ENCODE measurements at regions not wholly inside any gene's neighbourhood (a gene's known extent, or its start where the extent isn't known, plus 50 kb on each side); places are given as distances from the start of the nearest gene placed in this dataset.

DNA sequence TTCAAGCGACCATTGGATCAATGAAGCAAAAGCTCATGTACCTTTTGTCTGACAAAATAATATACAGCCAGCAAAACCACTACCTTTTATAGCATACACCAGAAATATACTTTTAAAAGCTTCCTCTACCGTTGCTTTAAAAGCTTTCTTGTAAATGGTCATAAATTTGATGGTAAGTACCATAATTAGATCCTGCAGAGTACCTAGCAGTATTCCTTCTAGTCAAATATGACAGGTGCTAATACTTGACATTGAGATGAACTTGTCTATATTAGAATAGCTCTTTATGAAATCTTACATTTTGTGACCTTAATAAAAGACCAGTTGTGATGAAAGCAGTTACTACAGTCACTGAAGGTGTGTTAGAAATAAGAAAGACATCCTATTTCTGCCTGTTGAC, 340.5 kb upstream of the ANO3 start:
- TF ChIP-seq, protein P1, sequence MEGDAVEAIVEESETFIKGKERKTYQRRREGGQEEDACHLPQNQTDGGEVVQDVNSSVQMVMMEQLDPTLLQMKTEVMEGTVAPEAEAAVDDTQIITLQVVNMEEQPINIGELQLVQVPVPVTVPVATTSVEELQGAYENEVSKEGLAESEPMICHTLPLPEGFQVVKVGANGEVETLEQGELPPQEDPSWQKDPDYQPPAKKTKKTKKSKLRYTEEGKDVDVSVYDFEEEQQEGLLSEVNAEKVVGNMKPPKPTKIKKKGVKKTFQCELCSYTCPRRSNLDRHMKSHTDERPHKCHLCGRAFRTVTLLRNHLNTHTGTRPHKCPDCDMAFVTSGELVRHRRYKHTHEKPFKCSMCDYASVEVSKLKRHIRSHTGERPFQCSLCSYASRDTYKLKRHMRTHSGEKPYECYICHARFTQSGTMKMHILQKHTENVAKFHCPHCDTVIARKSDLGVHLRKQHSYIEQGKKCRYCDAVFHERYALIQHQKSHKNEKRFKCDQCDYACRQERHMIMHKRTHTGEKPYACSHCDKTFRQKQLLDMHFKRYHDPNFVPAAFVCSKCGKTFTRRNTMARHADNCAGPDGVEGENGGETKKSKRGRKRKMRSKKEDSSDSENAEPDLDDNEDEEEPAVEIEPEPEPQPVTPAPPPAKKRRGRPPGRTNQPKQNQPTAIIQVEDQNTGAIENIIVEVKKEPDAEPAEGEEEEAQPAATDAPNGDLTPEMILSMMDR (conservative IDR thresholded peaks at IDR 0.05; ENCODE audit: low read depth, low read length) = no peak
- no peak for DNase-seq (ENCODE audit: low read depth)
- no peak overlapping the region for H3K4me3 ChIP-seq (ENCODE audit: low read length)

DNA sequence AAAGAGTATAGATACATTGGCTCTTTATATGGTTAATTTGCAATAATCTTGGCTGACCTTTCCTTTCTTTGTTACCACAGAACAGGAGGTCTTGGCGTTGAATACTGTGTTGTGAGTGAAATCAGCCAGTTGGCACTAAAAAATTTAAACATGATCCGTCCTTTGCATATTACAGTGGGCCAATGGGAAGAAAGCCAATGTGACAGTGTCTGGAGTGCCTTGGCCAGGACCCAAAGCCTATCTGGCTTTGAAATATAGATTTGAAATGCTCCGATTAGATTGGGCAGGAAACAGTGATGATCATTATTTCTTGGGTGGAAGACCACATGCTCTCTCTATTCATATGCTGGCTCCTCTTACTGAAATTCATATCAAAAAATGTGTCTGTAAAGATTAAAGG, 339.6 kb upstream of the ANO3 start:
- TF ChIP-seq, protein P1 (conservative IDR thresholded peaks at IDR 0.05; ENCODE audit: low read depth, low read length) = no peak
- DNase-seq (ENCODE audit: low read depth) = peak; percentile 52
- no peak overlapping the region for H3K4me3 ChIP-seq (ENCODE audit: low read length)

DNA sequence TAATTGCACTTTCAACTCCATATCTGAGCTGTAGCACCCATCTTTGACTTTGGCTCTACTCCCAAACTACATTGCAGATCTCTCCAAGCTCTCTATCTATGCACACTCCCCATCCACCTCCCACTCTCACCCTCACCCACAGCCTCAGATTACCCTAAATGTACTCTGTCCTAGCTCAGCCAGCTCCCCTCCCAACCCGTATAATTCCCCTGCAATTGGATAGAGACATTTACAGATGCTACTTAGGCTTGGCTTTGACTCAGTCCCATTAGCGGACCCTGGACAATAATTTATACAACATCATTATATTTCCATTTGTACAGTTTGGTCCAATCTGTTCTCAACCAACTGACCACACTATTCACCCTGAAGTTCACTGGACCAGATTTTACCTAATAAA, 338.9 kb upstream of the ANO3 start:
- DNase-seq (ENCODE audit: low read depth) = no peak
- no peak overlapping the region for H3K4me3 ChIP-seq (ENCODE audit: low read length)
- TF ChIP-seq, protein P1 (conservative IDR thresholded peaks at IDR 0.05; ENCODE audit: low read depth, low read length) = no peak

DNA sequence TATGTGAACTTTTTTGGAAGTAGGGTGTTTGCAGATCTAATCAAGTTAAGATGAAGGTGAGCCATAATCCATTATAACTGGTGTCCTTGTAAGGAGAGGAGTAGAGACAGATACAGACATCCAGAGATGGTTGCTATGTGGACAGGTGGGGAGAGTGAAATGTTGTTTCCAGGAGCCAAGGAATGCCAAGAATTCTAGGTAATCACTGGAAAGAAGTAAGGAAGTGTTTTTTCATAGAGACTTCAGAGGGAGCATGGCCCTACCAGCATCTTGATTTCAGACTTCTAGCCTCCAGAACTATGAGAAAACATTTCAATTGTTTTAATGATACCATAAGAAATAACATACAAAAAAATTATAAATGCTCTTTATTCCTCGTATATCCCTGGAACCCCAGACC, 320.5 kb upstream of the ANO3 start:
- H3K4me3 ChIP-seq (ENCODE audit: low read length) = no peak overlapping the region
- TF ChIP-seq, protein P1 (conservative IDR thresholded peaks at IDR 0.05; ENCODE audit: low read depth, low read length) = no peak
- no peak for DNase-seq (ENCODE audit: low read depth)

DNA sequence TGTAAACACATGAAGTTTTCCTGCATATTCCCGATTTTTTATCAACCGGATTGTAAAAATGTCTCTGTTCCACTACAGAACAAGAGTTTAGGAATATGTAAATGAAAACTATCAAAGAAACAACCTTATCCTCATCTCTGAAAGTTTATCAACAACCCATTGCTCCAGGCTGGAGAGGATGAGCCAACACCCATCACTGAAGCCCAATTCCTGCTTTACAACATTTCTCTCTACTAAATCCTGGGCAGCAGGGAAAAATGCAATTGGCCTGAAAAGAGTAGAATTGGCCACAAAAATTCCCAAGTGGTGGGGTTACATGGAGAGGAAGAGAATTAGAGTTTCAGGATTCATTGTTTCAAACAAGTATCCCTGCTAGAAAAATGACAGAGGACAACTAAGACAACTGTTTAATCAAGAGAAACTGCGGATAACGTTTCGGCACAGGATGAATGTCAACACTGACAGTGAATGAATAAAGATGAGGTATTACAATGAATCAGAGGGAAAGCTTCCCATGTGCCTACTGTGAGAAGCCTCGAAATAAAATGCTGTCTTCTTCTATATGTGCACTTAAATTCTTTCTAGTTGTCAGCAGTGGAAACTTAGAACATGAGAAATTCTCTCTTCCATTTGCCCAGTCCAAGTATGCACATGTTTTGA, 317.3 kb upstream of the ANO3 start:
- TF ChIP-seq, protein P1 (conservative IDR thresholded peaks at IDR 0.05; ENCODE audit: low read depth, low read length) = no peak

DNA sequence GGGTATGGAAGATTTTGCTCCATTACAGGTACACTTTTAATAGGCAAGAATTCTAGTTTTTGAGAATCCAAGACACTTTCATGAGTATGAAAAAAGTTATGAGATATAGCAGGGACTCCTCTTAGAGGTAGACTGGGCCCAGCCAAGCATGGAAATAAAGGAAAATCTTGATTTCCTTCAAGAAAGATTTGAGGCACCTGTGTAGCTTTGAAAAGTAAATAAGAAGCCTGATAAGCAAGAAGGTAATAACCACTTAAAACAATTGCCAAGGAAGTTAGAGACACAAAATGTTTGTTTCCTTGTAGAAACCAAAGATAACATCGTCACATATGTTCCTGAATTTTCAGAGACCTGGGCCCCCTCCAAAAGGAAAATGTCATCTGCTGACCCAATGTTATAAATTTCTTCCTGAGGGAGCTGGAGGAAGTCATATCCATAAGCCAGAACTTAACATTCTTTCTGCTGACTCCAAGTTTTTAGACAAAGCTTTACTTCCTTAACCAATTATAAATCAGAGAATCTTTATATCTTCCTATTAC, 314.5 kb upstream of the ANO3 start:
- no peak for DNase-seq (ENCODE audit: low read depth)
- no peak overlapping the region for H3K4me3 ChIP-seq (ENCODE audit: low read length)
- TF ChIP-seq, protein P1 (conservative IDR thresholded peaks at IDR 0.05; ENCODE audit: low read depth, low read length) = no peak

More for the DNA sequence above, 317.3 kb upstream of the ANO3 start:
- no peak for DNase-seq (ENCODE audit: low read depth)
- H3K4me3 ChIP-seq (ENCODE audit: low read length) = no peak overlapping the region

DNA sequence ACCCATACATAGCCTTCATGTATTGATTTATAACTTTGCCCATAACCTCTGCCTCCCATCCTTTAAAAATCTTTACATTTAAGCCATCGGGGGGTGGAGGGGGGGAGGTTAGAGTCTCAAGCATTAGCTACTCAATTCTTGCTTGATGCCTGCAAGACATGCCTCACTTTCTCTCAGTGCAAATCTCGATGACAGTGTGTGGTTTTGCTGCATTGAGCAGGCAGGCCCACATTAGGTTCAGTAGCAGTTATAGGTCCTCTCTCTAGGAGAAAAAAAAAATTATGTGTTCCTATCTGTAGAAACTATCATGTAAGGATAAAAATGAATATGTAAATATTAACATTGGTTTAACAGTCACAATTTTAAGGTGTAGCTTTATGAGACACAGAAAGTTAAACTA, 314.0 kb upstream of the ANO3 start:
- H3K4me3 ChIP-seq (ENCODE audit: low read length) = no peak overlapping the region
- TF ChIP-seq, protein P1 (conservative IDR thresholded peaks at IDR 0.05; ENCODE audit: low read depth, low read length) = no peak
- no peak for DNase-seq (ENCODE audit: low read depth)

Data from retinal pigment epithelial cell (primary cell).